A673 (cell line): ENCODE measurements at regions not wholly inside any gene's neighbourhood (a gene's known extent, or its start where the extent isn't known, plus 50 kb on each side); places are given as distances from the start of the nearest gene placed in this dataset.

Source experiments
- EZH2 ChIP-seq: fragments of 200-600 bp; sonication (generic); IDR thresholded peaks from 2 replicates; pipeline ENCODE4 v1.6.1; 2017; ENCODE audit warnings: borderline replicate concordance, low read depth, mild to moderate bottlenecking, mixed read lengths, antibody characterized with exemption, low read length; ENCODE audit not compliant: poor library complexity, severe bottlenecking
- TF ChIP-seq, protein P1 (sequence below): fragments of 300-800, 200-600 bp; sonication (generic); conservative IDR thresholded peaks from 2 replicates; pipeline ENCODE4 v1.5.1; 2017; ENCODE audit warnings: low read depth, mild to moderate bottlenecking, antibody characterized with exemption, low read length, moderate library complexity, mixed read lengths

DNA sequence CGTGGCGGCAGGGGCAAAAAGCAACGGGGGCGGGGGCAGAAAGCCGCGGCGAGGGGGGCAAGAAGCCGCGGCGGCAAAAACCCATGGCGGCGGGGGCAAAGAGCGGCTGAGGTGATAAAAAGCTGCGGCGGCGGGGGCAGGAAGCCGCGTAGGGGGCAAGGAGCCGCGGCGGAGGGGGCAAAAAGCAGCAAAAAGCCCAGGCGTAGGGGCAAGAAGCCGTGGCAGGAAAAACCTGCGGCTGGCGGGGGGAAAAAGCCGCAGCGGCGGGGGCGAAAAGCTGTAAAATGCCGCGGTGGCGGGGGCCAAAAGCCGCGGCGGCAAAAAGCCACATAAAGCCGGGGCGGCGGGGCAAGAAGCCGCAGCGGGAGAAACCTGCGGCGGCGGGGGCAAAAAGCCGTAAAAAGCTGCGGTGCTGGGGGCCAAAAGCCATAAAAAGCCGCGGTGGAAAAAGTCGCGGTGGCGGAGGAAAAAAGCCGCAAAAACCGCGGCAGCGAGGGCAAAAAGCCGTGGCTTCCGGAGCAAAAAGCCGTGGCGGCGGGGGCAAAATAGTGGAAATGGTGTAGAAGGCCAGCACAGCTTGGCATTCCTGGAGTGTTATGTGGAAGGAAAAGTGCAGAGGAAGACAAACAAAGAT lies 487.8 kb downstream of the ZNF33B start:
- TF ChIP-seq, protein P1, sequence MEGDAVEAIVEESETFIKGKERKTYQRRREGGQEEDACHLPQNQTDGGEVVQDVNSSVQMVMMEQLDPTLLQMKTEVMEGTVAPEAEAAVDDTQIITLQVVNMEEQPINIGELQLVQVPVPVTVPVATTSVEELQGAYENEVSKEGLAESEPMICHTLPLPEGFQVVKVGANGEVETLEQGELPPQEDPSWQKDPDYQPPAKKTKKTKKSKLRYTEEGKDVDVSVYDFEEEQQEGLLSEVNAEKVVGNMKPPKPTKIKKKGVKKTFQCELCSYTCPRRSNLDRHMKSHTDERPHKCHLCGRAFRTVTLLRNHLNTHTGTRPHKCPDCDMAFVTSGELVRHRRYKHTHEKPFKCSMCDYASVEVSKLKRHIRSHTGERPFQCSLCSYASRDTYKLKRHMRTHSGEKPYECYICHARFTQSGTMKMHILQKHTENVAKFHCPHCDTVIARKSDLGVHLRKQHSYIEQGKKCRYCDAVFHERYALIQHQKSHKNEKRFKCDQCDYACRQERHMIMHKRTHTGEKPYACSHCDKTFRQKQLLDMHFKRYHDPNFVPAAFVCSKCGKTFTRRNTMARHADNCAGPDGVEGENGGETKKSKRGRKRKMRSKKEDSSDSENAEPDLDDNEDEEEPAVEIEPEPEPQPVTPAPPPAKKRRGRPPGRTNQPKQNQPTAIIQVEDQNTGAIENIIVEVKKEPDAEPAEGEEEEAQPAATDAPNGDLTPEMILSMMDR: no peak
- TF ChIP-seq EZH2: no peak
